HepG2 (cell line): ENCODE measurements at regions not wholly inside any gene's neighbourhood (a gene's known extent, or its start where the extent isn't known, plus 50 kb on each side); places are given as distances from the start of the nearest gene placed in this dataset.

Experiments
- ATAC-seq: fragments of 200-7000 bp; cut with Tn5 transposase; 3 replicates; pipeline ENCODE4 v1.9.1; 2020; ENCODE audit warnings: mild to moderate bottlenecking, moderate library complexity
- BruUV-seq: library from RNA; stranded (reverse); fragments of 400-500 nt; replicated peaks from 2 replicates; lab custom pipeline; 2021; lab: Mats Ljungman, UMichigan
- CTCF ChIA-PET: fragments of 300-600 bp; formaldehyde crosslinking; extraction: SDS; loops from one replicate; lab custom pipeline; 2021; ENCODE audit warnings: low total read pairs, inconsistent platforms, low intra/inter-chr PET ratio; lab: Yijun Ruan, JAX
- POLR2A ChIA-PET: fragments of 350-600 bp; sonication (Branson Sonifier 250); formaldehyde crosslinking; loops from one replicate; lab custom pipeline; 2020; ENCODE audit warnings: antibody characterized with exemption, inconsistent platforms; lab: Yijun Ruan, JAX
- DNase-seq: peaks from one replicate; pipeline ENCODE4 v3.0.0-alpha.2; 2015; ENCODE audit warnings: low spot score
- FAIRE-seq: peaks from 3 replicates; lab custom pipeline; 2011; peaks lifted over from hg19 to GRCh38; lab: Jason Lieb, UNC
- H2AFZ ChIP-seq: one replicate; pipeline ENCODE4 v1.6.1; 2011; ENCODE audit warnings: low read length, inconsistent platforms
- H3K27ac ChIP-seq: fragments of 300-600 bp; 3 replicates; pipeline ENCODE4 v1.8.0; 2011; ENCODE audit warnings: mixed run types, mild to moderate bottlenecking, mixed read lengths, low read length, inconsistent platforms; ENCODE audit not compliant: insufficient read depth; ENCODE audit errors: extremely low read length
- H3K27me3 ChIP-seq, 2 experiments: fragments of 200-600 bp in 1 of 2; 2 replicates in 1 of 2; 3 replicates in 1 of 2; pipeline versions ENCODE4 v1.6.0 to v1.8.0; 2011; ENCODE audit warnings: low read length in 2 of 2, mild to moderate bottlenecking in 2 of 2, moderate library complexity in 2 of 2, inconsistent platforms in 1 of 2; ENCODE audit not compliant: insufficient read depth in 2 of 2, control insufficient read depth in 1 of 2
- H3K36me3 ChIP-seq, 2 experiments: fragments of 200-600 bp in 1 of 2; replicated peaks in 1 of 2; 2 replicates in 1 of 2; 3 replicates in 1 of 2; pipeline versions ENCODE4 v1.5.1 to v1.8.0; 2011; ENCODE audit warnings: low read length in 2 of 2, inconsistent platforms in 1 of 2; ENCODE audit not compliant: insufficient read depth in 2 of 2, control insufficient read depth in 1 of 2
- H3K4me1 ChIP-seq: 2 replicates; pipeline ENCODE4 v1.5.1; 2012; ENCODE audit warnings: low read length, inconsistent platforms; ENCODE audit not compliant: insufficient read depth
- H3K4me2 ChIP-seq: 2 replicates; pipeline ENCODE4 v1.6.0; 2011; ENCODE audit warnings: low read depth, low read length, inconsistent platforms
- H3K4me3 ChIP-seq, 3 experiments: fragments of 200-600 bp in 1 of 3; sonication (generic), shearing (Covaris generic) in 1 of 3; replicated peaks in 1 of 3; 2 replicates each; pipeline ENCODE4 v1.5.1; 2011 to 2016; ENCODE audit warnings: low read length in 3 of 3, inconsistent platforms in 2 of 3, low read depth in 2 of 3, mild to moderate bottlenecking in 2 of 3, control low read depth in 1 of 3, mixed read lengths in 1 of 3; ENCODE audit not compliant: insufficient read depth in 1 of 3
- H3K79me2 ChIP-seq: one replicate; pipeline ENCODE4 v1.6.1; 2011; ENCODE audit warnings: low read length, inconsistent platforms; ENCODE audit not compliant: insufficient read depth
- H3K9ac ChIP-seq: 2 replicates; pipeline ENCODE4 v1.6.0; 2011; ENCODE audit warnings: mild to moderate bottlenecking, low read depth, low read length, inconsistent platforms; ENCODE audit not compliant: insufficient read depth
- H3K9me3 ChIP-seq: 2 replicates; pipeline ENCODE4 v1.5.1; 2012; ENCODE audit warnings: mild to moderate bottlenecking, low read length
- H4K20me1 ChIP-seq: 2 replicates; pipeline ENCODE4 v1.6.0; 2011; ENCODE audit warnings: inconsistent platforms, mild to moderate bottlenecking, low read length, moderate library complexity; ENCODE audit not compliant: insufficient read depth
- MED1 ChIP-seq: sonication (generic); formaldehyde crosslinking; IDR thresholded peaks from 2 replicates; pipeline ENCODE4 v1.4.0; 2020; ENCODE audit warnings: missing genetic modification reagents
- ZBTB8A ChIP-seq: sonication (generic); formaldehyde crosslinking; IDR thresholded peaks from 2 replicates; pipeline ENCODE4 v1.4.0; 2020; ENCODE audit warnings: mild to moderate bottlenecking, low read depth, missing genetic modification reagents, borderline replicate concordance
- ZFP36L2 ChIP-seq: sonication (generic); formaldehyde crosslinking; IDR thresholded peaks from 2 replicates; pipeline ENCODE4 v1.4.0; 2020; ENCODE audit warnings: missing genetic modification reagents
- ZMYM3 ChIP-seq: sonication (generic); formaldehyde crosslinking; IDR thresholded peaks from 2 replicates; pipeline ENCODE4 v1.5.1; 2020; ENCODE audit warnings: mild to moderate bottlenecking, missing genetic modification reagents
- ZNF121 ChIP-seq: sonication (generic); formaldehyde crosslinking; IDR thresholded peaks from 2 replicates; pipeline ENCODE4 v1.5.0; 2020; ENCODE audit warnings: mild to moderate bottlenecking, missing genetic modification reagents
- ZNF550 ChIP-seq: sonication (generic); formaldehyde crosslinking; IDR thresholded peaks from 2 replicates; pipeline ENCODE4 v1.4.0; 2020; ENCODE audit warnings: mild to moderate bottlenecking, missing genetic modification reagents, borderline replicate concordance
- WGBS: methylation state at CpG from one replicate; pipeline ENCODE4 v1.1.6; 2017; ENCODE audit warnings: low lambda C conversion rate; 5-methylcytosine and 5-hydroxymethylcytosine counted together
- in situ Hi-C: cut with HindIII; loops from 2 replicates; pipeline ENCODE4 v1.10.0; 2017; ENCODE audit warnings: low pct_unique_long_range_greater_than_20kb; ENCODE audit not compliant: extremely low pct_ligation_motif_present
- intact Hi-C: fragments of 100-400 bp; cut with micrococcal nuclease; formaldehyde crosslinking; loops from one replicate; pipeline ENCODE4 v1.10.0; 2022; ENCODE audit not compliant: unreplicated experiment
- TF ChIP-seq, protein P1 (sequence below): sonication (generic); formaldehyde crosslinking; IDR thresholded peaks from 2 replicates; pipeline ENCODE4 v1.4.0; 2020; ENCODE audit warnings: missing genetic modification reagents, borderline replicate concordance
- TF ChIP-seq, protein P2 (sequence below): sonication (generic); formaldehyde crosslinking; IDR thresholded peaks from 2 replicates; pipeline ENCODE4 v1.5.1; 2020; ENCODE audit warnings: missing genetic modification reagents, mild to moderate bottlenecking, borderline replicate concordance
- TF ChIP-seq, protein P3 (sequence below): IDR thresholded peaks from 2 replicates; pipeline ENCODE4 v1.6.1; 2016; ENCODE audit warnings: missing genetic modification reagents, missing compliant biosample characterization
- TF ChIP-seq, protein P4 (sequence below), 2 experiments: sonication (generic) in 1 of 2; formaldehyde crosslinking in 1 of 2; IDR thresholded peaks; 2 replicates each; pipeline versions ENCODE4 v1.6.1 to v1.9.0; 2014 to 2022; ENCODE audit warnings: antibody characterized with exemption in 1 of 2, borderline replicate concordance in 1 of 2, inconsistent platforms in 1 of 2, low read depth in 1 of 2, missing genetic modification reagents in 1 of 2

DNA sequence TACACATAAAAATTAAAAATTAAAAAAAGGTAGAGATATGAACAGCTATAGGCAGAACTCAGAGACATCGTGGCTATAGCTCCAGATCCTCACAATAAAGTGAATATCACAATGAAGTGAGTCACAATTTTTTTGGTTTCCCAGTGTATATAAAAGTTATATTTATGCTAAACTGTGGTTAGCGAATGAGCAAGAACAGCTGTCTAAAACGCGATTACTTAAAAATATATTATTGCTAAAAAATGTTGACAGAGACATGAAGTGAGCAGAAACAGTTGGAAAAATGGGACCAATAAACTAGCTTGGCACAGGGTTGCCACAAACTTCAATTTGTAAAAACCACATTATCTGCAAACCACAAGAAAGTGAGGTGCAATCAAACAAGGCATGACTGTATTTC is 551.7 kb upstream of the NETO1 start (continued):
- TF ChIP-seq, protein P1, sequence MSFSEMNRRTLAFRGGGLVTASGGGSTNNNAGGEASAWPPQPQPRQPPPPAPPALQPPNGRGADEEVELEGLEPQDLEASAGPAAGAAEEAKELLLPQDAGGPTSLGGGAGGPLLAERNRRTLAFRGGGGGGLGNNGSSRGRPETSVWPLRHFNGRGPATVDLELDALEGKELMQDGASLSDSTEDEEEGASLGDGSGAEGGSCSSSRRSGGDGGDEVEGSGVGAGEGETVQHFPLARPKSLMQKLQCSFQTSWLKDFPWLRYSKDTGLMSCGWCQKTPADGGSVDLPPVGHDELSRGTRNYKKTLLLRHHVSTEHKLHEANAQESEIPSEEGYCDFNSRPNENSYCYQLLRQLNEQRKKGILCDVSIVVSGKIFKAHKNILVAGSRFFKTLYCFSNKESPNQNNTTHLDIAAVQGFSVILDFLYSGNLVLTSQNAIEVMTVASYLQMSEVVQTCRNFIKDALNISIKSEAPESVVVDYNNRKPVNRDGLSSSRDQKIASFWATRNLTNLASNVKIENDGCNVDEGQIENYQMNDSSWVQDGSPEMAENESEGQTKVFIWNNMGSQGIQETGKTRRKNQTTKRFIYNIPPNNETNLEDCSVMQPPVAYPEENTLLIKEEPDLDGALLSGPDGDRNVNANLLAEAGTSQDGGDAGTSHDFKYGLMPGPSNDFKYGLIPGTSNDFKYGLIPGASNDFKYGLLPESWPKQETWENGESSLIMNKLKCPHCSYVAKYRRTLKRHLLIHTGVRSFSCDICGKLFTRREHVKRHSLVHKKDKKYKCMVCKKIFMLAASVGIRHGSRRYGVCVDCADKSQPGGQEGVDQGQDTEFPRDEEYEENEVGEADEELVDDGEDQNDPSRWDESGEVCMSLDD (CRISPR knock-in tag): no peak
- no peak for TF ChIP-seq ZNF121 (CRISPR knock-in tag)

DNA sequence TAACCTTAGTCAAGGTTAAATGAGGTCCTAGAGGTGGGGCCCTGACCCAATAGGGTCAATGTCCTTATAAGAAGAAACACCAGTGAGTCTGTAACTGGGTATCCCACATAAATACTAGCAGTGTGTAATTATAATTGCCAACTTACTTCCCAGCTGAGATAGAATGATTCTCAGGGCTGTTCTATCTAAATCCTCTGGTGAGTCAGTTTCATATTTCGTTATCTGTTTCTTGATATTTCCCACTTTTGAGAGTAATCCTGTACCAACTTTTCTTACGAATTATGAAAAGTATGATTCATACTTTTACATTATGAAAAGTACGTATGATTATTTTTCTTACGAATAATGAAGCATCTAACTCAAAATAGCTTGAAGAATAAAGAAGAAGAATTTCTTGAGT is 546.8 kb upstream of the NETO1 start:
- WGBS: 48% methylated on average over 4 of the region's 4 CpGs
- H3K4me3 ChIP-seq: no peak overlapping the region
- no peaks in the 10 kb centered on the region for H4K20me1 ChIP-seq
- no peak overlapping the region for H3K4me2 ChIP-seq
- ChIA-PET CTCF (no interaction called here), POLR2A (no interaction called here)
- TF ChIP-seq ZMYM3 (CRISPR knock-in tag): no peak
- no peak for TF ChIP-seq ZBTB8A (CRISPR knock-in tag)
- TF ChIP-seq MED1 (CRISPR knock-in tag): no peak
- no peak for TF ChIP-seq ZNF550 (CRISPR knock-in tag)
- TF ChIP-seq, protein P2, sequence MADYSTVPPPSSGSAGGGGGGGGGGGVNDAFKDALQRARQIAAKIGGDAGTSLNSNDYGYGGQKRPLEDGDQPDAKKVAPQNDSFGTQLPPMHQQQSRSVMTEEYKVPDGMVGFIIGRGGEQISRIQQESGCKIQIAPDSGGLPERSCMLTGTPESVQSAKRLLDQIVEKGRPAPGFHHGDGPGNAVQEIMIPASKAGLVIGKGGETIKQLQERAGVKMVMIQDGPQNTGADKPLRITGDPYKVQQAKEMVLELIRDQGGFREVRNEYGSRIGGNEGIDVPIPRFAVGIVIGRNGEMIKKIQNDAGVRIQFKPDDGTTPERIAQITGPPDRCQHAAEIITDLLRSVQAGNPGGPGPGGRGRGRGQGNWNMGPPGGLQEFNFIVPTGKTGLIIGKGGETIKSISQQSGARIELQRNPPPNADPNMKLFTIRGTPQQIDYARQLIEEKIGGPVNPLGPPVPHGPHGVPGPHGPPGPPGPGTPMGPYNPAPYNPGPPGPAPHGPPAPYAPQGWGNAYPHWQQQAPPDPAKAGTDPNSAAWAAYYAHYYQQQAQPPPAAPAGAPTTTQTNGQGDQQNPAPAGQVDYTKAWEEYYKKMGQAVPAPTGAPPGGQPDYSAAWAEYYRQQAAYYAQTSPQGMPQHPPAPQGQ (CRISPR knock-in tag): no peak
- TF ChIP-seq, protein P3, sequence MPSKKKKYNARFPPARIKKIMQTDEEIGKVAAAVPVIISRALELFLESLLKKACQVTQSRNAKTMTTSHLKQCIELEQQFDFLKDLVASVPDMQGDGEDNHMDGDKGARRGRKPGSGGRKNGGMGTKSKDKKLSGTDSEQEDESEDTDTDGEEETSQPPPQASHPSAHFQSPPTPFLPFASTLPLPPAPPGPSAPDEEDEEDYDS: no peak
- no peak for TF ChIP-seq ZFP36L2 (CRISPR knock-in tag)
- TF ChIP-seq, protein P4, sequence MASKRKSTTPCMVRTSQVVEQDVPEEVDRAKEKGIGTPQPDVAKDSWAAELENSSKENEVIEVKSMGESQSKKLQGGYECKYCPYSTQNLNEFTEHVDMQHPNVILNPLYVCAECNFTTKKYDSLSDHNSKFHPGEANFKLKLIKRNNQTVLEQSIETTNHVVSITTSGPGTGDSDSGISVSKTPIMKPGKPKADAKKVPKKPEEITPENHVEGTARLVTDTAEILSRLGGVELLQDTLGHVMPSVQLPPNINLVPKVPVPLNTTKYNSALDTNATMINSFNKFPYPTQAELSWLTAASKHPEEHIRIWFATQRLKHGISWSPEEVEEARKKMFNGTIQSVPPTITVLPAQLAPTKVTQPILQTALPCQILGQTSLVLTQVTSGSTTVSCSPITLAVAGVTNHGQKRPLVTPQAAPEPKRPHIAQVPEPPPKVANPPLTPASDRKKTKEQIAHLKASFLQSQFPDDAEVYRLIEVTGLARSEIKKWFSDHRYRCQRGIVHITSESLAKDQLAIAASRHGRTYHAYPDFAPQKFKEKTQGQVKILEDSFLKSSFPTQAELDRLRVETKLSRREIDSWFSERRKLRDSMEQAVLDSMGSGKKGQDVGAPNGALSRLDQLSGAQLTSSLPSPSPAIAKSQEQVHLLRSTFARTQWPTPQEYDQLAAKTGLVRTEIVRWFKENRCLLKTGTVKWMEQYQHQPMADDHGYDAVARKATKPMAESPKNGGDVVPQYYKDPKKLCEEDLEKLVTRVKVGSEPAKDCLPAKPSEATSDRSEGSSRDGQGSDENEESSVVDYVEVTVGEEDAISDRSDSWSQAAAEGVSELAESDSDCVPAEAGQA (IDR thresholded peaks at IDR 0.05; ENCODE audit: low read depth): no peak
- TF ChIP-seq, protein P4 (CRISPR knock-in tag; IDR thresholded peaks at IDR 0.05; ENCODE audit: borderline replicate concordance): no peak
- no peak overlapping the region for H3K9ac ChIP-seq
- DNase-seq (no peak), FAIRE-seq (no peak), ATAC-seq (no peak)
- in situ Hi-C loops: no loop called here
- no peaks in the 10 kb centered on the region for H3K79me2 ChIP-seq
- H3K4me1 ChIP-seq: no peaks in the 10 kb centered on the region
- H2AFZ ChIP-seq: no peak overlapping the region
- H3K27me3 ChIP-seq: no peaks in the 10 kb centered on the region
- intact Hi-C loops: no loop called here
- BruUV-seq: no TSS peak
- no peak overlapping the region for H3K27ac ChIP-seq
- H3K36me3 ChIP-seq: no peaks in the 10 kb centered on the region
- H3K9me3 ChIP-seq: no peaks in the 10 kb centered on the region
